SK-N-SH (cell line): ENCODE measurements at regions not wholly inside any gene's neighbourhood (a gene's known extent, or its start where the extent isn't known, plus 50 kb on each side); places are given as distances from the start of the nearest gene placed in this dataset.

ENCODE experiments used
- CTCF ChIA-PET: fragments of 300-600, 350-600 bp; formaldehyde crosslinking; extraction: SDS; loops from one replicate; lab custom pipeline; 2021; lab: Yijun Ruan, JAX
- POLR2A ChIA-PET: fragments of 350-600 bp; sonication (Branson Sonifier 250); formaldehyde crosslinking; extraction: SDS; loops from one replicate; lab custom pipeline; 2020; ENCODE audit warnings: antibody characterized with exemption, inconsistent platforms; lab: Yijun Ruan, JAX
- DNase-seq: peaks from one replicate; pipeline ENCODE4 v3.0.0; 2012
- H2AFZ ChIP-seq: fragments of 200-600 bp; sonication (generic); 2 replicates; pipeline ENCODE4 v1.8.1; 2016; ENCODE audit warnings: antibody characterized with exemption, mild to moderate bottlenecking, low read depth
- H3F3A ChIP-seq: fragments of 200-600 bp; sonication (generic); replicated peaks from 2 replicates; pipeline ENCODE3; 2016; ENCODE audit warnings: antibody characterized with exemption, mild to moderate bottlenecking; ENCODE audit not compliant: insufficient read depth
- H3K27ac ChIP-seq, 2 experiments: fragments of 200-500 bp in 1 of 2; fragments of 200-600 bp in 1 of 2; sonication (Bioruptor generic) in 1 of 2; sonication (generic), shearing (Covaris generic) in 1 of 2; 2 replicates each; pipeline versions ENCODE4 v1.5.1 to v1.6.1; 2014 to 2016; ENCODE audit warnings: low read depth in 2 of 2, inconsistent platforms in 1 of 2, low read length in 1 of 2, mild to moderate bottlenecking in 1 of 2, mixed read lengths in 1 of 2
- H3K27me3 ChIP-seq: fragments of 200-600 bp; sonication (generic), shearing (Covaris generic); 2 replicates; pipeline ENCODE4 v1.6.1; 2016; ENCODE audit warnings: mixed run types; ENCODE audit not compliant: insufficient read depth
- H3K36me3 ChIP-seq, 2 experiments: fragments of 200-500 bp in 1 of 2; fragments of 200-600 bp in 1 of 2; sonication (Bioruptor generic) in 1 of 2; sonication (generic) in 1 of 2; replicated peaks in 1 of 2; 2 replicates each; pipeline versions ENCODE3 to v1.5.1; 2014 to 2016; ENCODE audit warnings: low read length in 1 of 2, mild to moderate bottlenecking in 1 of 2; ENCODE audit not compliant: insufficient read depth in 2 of 2, control insufficient read depth in 1 of 2
- H3K4me1 ChIP-seq, 2 experiments: fragments of 200-500 bp in 1 of 2; fragments of 200-600 bp in 1 of 2; sonication (Bioruptor generic) in 1 of 2; sonication (generic), shearing (Covaris generic) in 1 of 2; 2 replicates each; pipeline versions ENCODE4 v1.5.1 to v1.6.1; 2014 to 2016; ENCODE audit warnings: low read depth in 1 of 2, low read length in 1 of 2, mixed run types in 1 of 2; ENCODE audit not compliant: insufficient read depth in 2 of 2, control insufficient read depth in 1 of 2
- H3K4me2 ChIP-seq: fragments of 200-600 bp; sonication (generic), shearing (Covaris generic); 2 replicates; pipeline ENCODE4 v1.6.1; 2017; ENCODE audit warnings: mixed run types
- H3K4me3 ChIP-seq, 2 experiments: fragments of 200-500 bp in 1 of 2; fragments of 200-600 bp in 1 of 2; sonication (Bioruptor generic) in 1 of 2; sonication (generic), shearing (Covaris generic) in 1 of 2; 2 replicates each; pipeline versions ENCODE4 v1.5.1 to v1.8.1; 2014 to 2016; ENCODE audit warnings: low read depth in 2 of 2, inconsistent platforms in 1 of 2, low read length in 1 of 2, mild to moderate bottlenecking in 1 of 2, mixed read lengths in 1 of 2, moderate library complexity in 1 of 2
- H3K79me2 ChIP-seq: fragments of 200-600 bp; sonication (generic); 2 replicates; pipeline ENCODE4 v1.8.1; 2017; ENCODE audit warnings: mild to moderate bottlenecking; ENCODE audit not compliant: insufficient read depth
- H3K9ac ChIP-seq: fragments of 200-600 bp; sonication (generic); 2 replicates; pipeline ENCODE4 v1.6.1; 2017; ENCODE audit warnings: mixed run types
- H3K9me2 ChIP-seq: fragments of 200-600 bp; sonication (generic); 2 replicates; pipeline ENCODE4 v1.6.1; 2017; ENCODE audit warnings: mixed run types
- H3K9me3 ChIP-seq: fragments of 200-600 bp; sonication (generic); 2 replicates; pipeline ENCODE4 v1.6.1; 2017; ENCODE audit warnings: mixed run types, mild to moderate bottlenecking, moderate library complexity
- H4K20me1 ChIP-seq: fragments of 200-600 bp; sonication (generic); 2 replicates; pipeline ENCODE4 v1.6.1; 2017; ENCODE audit warnings: mild to moderate bottlenecking, mixed run types; ENCODE audit not compliant: insufficient read depth
- ELF1 ChIP-seq: IDR thresholded peaks from 2 replicates; pipeline ENCODE4 v1.4.0; 2012
- EP300 ChIP-seq, 2 experiments: IDR thresholded peaks; 2 replicates each; pipeline versions ENCODE4 v1.4.0 to v1.6.1; 2012; ENCODE audit warnings: borderline replicate concordance in 1 of 2, low read depth in 1 of 2, low read length in 1 of 2
- EZH2phosphoT487 ChIP-seq: fragments of 200-600 bp; sonication (generic); IDR thresholded peaks from 2 replicates; pipeline ENCODE4 v1.6.1; 2017; ENCODE audit warnings: low read depth, mixed run types, mild to moderate bottlenecking, antibody characterized with exemption, moderate library complexity, borderline replicate concordance
- FOXM1 ChIP-seq: IDR thresholded peaks from 2 replicates; pipeline ENCODE4 v1.4.0; 2012; ENCODE audit warnings: low read depth, mild to moderate bottlenecking
- GATA2 ChIP-seq: sonication (generic); formaldehyde crosslinking; IDR thresholded peaks from 2 replicates; pipeline ENCODE4 v1.5.0; 2020; ENCODE audit warnings: mild to moderate bottlenecking, missing genetic modification reagents
- IRF3 ChIP-seq: fragments of 150-350 bp; IDR thresholded peaks from 2 replicates; pipeline ENCODE4 v1.6.1; 2016; ENCODE audit warnings: mild to moderate bottlenecking, low read depth, low read length
- MXI1 ChIP-seq: IDR thresholded peaks from 2 replicates; pipeline ENCODE4 v1.6.1; 2012; ENCODE audit warnings: mild to moderate bottlenecking, low read depth, low read length, improper control_type of control experiment
- RXRA ChIP-seq: IDR thresholded peaks from 2 replicates; pipeline ENCODE4 v1.4.0; 2012; ENCODE audit warnings: low read depth, mild to moderate bottlenecking, borderline replicate concordance
- TAF1 ChIP-seq: IDR thresholded peaks from 2 replicates; pipeline ENCODE4 v1.6.1; 2012; ENCODE audit warnings: low read depth, mild to moderate bottlenecking, low read length, moderate library complexity, borderline replicate concordance
- TCF12 ChIP-seq: IDR thresholded peaks from 2 replicates; pipeline ENCODE4 v1.4.0; 2012
- TEAD4 ChIP-seq: IDR thresholded peaks from 2 replicates; pipeline ENCODE4 v1.4.0; 2012; ENCODE audit warnings: mild to moderate bottlenecking, borderline replicate concordance; ENCODE audit not compliant: insufficient read depth
- WGBS: methylation state at CpG from one replicate; pipeline ENCODE4 v1.1.6; 2017; ENCODE audit warnings: low lambda C conversion rate; 5-methylcytosine and 5-hydroxymethylcytosine counted together
- TF ChIP-seq, protein P1 (sequence below): fragments of 200-600 bp; sonication (generic); IDR thresholded peaks from 2 replicates; pipeline ENCODE4 v1.6.1; 2017; ENCODE audit warnings: antibody characterized with exemption, mild to moderate bottlenecking, moderate library complexity
- TF ChIP-seq, protein P2 (sequence below): IDR thresholded peaks from 2 replicates; pipeline ENCODE4; 2012
- TF ChIP-seq, protein P3 (sequence below): IDR thresholded peaks from 2 replicates; pipeline ENCODE4 v1.4.0; 2012; ENCODE audit warnings: low read depth, borderline replicate concordance

DNA sequence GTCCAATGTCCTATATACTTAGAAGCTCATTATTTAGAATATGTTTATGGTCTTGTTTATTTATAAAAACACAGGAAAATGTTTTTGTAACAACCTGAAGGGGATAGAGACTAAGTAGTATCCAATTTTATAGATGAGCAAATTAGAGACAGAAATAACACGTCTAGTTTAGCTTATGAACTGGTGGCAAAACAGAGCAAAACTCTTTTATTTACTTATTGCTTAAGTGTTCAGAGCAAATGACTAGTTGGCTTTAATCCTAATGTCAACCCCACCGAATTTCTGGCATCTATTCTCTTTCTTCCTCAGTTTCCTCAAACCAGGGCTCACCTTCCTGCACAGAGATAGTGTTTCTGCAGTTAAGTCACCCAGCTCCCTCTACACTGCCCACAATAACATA, 792.8 kb downstream of the REEP3 start:
- Histone ChIP-seq H3K4me3 (no peak overlapping the region), H3K27ac (no peak overlapping the region), H3K4me2 (no peak overlapping the region), H3K36me3 (no peaks in the 10 kb centered on the region), H3K4me1 (no peaks in the 10 kb centered on the region; a peak in 2 of 4 replicates), H3K9ac (no peak overlapping the region), H3F3A (no peaks in the 10 kb centered on the region), H3K79me2 (no peaks in the 10 kb centered on the region; the same call in 1 of the 2 replicates), H3K9me3 (no peaks in the 10 kb centered on the region), H2AFZ (no peak overlapping the region), H4K20me1 (no peaks in the 10 kb centered on the region), H3K9me2 (no peaks in the 10 kb centered on the region), H3K27me3 (no peaks in the 10 kb centered on the region)
- WGBS = 35% methylated on average over 2 of the region's 2 CpGs
- ChIA-PET CTCF (no interaction called here), POLR2A (no interaction called here)
- TF ChIP-seq ELF1 (no peak), TEAD4 (no peak), MXI1 (no peak), TCF12 (no peak), EZH2phosphoT487 (no peak), FOXM1 (no peak), RXRA (no peak), TAF1 (no peak)
- TF ChIP-seq, protein P1, sequence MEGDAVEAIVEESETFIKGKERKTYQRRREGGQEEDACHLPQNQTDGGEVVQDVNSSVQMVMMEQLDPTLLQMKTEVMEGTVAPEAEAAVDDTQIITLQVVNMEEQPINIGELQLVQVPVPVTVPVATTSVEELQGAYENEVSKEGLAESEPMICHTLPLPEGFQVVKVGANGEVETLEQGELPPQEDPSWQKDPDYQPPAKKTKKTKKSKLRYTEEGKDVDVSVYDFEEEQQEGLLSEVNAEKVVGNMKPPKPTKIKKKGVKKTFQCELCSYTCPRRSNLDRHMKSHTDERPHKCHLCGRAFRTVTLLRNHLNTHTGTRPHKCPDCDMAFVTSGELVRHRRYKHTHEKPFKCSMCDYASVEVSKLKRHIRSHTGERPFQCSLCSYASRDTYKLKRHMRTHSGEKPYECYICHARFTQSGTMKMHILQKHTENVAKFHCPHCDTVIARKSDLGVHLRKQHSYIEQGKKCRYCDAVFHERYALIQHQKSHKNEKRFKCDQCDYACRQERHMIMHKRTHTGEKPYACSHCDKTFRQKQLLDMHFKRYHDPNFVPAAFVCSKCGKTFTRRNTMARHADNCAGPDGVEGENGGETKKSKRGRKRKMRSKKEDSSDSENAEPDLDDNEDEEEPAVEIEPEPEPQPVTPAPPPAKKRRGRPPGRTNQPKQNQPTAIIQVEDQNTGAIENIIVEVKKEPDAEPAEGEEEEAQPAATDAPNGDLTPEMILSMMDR = no peak
- TF ChIP-seq, protein P2, sequence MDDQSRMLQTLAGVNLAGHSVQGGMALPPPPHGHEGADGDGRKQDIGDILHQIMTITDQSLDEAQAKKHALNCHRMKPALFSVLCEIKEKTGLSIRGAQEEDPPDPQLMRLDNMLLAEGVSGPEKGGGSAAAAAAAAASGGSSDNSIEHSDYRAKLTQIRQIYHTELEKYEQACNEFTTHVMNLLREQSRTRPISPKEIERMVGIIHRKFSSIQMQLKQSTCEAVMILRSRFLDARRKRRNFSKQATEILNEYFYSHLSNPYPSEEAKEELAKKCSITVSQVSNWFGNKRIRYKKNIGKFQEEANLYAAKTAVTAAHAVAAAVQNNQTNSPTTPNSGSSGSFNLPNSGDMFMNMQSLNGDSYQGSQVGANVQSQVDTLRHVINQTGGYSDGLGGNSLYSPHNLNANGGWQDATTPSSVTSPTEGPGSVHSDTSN = no peak
- DNase-seq = no peak

- Histone ChIP-seq H3K27ac (no peak overlapping the region), H3K9me2 (no peaks in the 10 kb centered on the region)
- CTCF ChIA-PET = interaction anchor here (0.6 to 1.2 kb wide), 2 partner anchors 17 to 278 kb away, joined by 3 to 4 read pairs; no protein-coding TSS in a partner anchor
Observed at GRCh38 chr10:64316416-64316815, 795.2 kb downstream of the REEP3 start.

More at GRCh38 chr10:64316416-64316815, 795.2 kb downstream of the REEP3 start:
- Histone ChIP-seq H3K4me2 (no peak overlapping the region), H3K79me2 (no peaks in the 10 kb centered on the region; the same call in 1 of the 2 replicates), H3K4me3 (no peak overlapping the region), H4K20me1 (no peaks in the 10 kb centered on the region), H3K4me1 (no peaks in the 10 kb centered on the region; a peak in 2 of 4 replicates), H3K9me3 (no peaks in the 10 kb centered on the region), H3K36me3 (no peaks in the 10 kb centered on the region), H3K27me3 (no peaks in the 10 kb centered on the region), H3K9ac (no peak overlapping the region), H3F3A (no peaks in the 10 kb centered on the region), H2AFZ (no peak overlapping the region)
- DNase-seq = peak; percentile 4
- POLR2A ChIA-PET = no interaction called here
- 0% methylated on average over 1 of the region's 1 CpG for WGBS
- TF ChIP-seq, protein P3, sequence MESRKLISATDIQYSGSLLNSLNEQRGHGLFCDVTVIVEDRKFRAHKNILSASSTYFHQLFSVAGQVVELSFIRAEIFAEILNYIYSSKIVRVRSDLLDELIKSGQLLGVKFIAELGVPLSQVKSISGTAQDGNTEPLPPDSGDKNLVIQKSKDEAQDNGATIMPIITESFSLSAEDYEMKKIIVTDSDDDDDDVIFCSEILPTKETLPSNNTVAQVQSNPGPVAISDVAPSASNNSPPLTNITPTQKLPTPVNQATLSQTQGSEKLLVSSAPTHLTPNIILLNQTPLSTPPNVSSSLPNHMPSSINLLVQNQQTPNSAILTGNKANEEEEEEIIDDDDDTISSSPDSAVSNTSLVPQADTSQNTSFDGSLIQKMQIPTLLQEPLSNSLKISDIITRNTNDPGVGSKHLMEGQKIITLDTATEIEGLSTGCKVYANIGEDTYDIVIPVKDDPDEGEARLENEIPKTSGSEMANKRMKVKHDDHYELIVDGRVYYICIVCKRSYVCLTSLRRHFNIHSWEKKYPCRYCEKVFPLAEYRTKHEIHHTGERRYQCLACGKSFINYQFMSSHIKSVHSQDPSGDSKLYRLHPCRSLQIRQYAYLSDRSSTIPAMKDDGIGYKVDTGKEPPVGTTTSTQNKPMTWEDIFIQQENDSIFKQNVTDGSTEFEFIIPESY = no peak
- TF ChIP-seq GATA2 (CRISPR knock-in tag) = peak; percentile 64
- TF ChIP-seq, protein P2 = no peak
- no peak for TF ChIP-seq IRF3
- TF ChIP-seq TCF12 = no peak
- TF ChIP-seq RXRA = no peak
- 0 out of 4 replicates have a peak, but pooled peaks of 1 of the 2 experiments have one; percentile 3 for TF ChIP-seq EP300 (IDR thresholded peaks at IDR 0.05; ENCODE audit: borderline replicate concordance in 1 of 2, low read depth in 1 of 2, low read length in 1 of 2)
